OCI-LY3 (cell line): ENCODE measurements at regions not wholly inside any gene's neighbourhood (a gene's known extent, or its start where the extent isn't known, plus 50 kb on each side); places are given as distances from the start of the nearest gene placed in this dataset.

Source experiments
- CTCF ChIP-seq: fragments of 200-600, 300-600 bp; sonication (generic); IDR thresholded peaks from 2 replicates; pipeline ENCODE4 v1.5.1; 2014; ENCODE audit warnings: antibody characterized with exemption, low read length, low read depth
- EZH2phosphoT487 ChIP-seq: fragments of 200-600 bp; shearing (Covaris generic); IDR thresholded peaks from 2 replicates; pipeline ENCODE4 v1.6.1; 2018; ENCODE audit warnings: antibody characterized with exemption, mixed run types, low read depth

DNA sequence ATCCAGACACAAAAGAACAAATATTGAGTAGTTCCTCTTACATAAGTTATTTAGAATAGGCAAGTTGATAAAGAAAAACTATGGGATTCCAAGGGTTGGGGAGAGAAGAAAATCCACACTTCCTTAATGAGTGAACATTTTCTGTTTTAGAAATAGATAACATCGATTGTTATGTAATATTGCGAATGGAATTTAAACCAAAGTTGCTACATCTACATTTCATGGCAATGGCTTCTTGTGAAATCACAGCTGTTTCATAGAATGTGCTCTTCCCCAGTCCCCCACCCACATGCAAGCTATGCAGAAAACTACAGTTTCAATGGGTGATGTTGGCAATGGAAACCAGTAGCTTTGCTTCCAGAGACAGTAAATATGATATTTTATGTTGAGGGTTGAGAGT lies 1639.5 kb downstream of the SI start:
- TF ChIP-seq EZH2phosphoT487, result no peak
- no peak for TF ChIP-seq CTCF
